Astrocyte (in vitro differentiated cells and primary cell): ENCODE measurements at regions not wholly inside any gene's neighbourhood (a gene's known extent, or its start where the extent isn't known, plus 50 kb on each side); places are given as distances from the start of the nearest gene placed in this dataset.
A peak's percentile ranks its signal among the peaks of the same experiment; 100 is the strongest.

Source experiments
- DNase-seq: peaks from one replicate; pipeline ENCODE4 v3.0.0-alpha.2; 2010; ENCODE audit warnings: low read depth
- FAIRE-seq: peaks from 2 replicates; lab custom pipeline; 2011; peaks lifted over from hg19 to GRCh38; lab: Jason Lieb, UNC
- H2AFZ ChIP-seq: 2 replicates; pipeline ENCODE4 v1.6.0; 2012; ENCODE audit warnings: low read depth, low read length, inconsistent platforms
- H3K27ac ChIP-seq: 2 replicates; pipeline ENCODE4 v1.5.1; 2011; ENCODE audit warnings: low read depth, low read length, inconsistent platforms
- H3K27me3 ChIP-seq: 2 replicates; pipeline ENCODE4 v1.6.0; 2011; ENCODE audit warnings: low read length, inconsistent platforms; ENCODE audit not compliant: insufficient read depth
- H3K36me3 ChIP-seq: 2 replicates; pipeline ENCODE4 v1.5.1; 2011; ENCODE audit warnings: low read length, inconsistent platforms; ENCODE audit not compliant: insufficient read depth
- H3K4me1 ChIP-seq: 2 replicates; pipeline ENCODE4 v1.5.1; 2011; ENCODE audit warnings: low read length, inconsistent platforms; ENCODE audit not compliant: insufficient read depth
- H3K4me2 ChIP-seq: 2 replicates; pipeline ENCODE4 v1.6.0; 2012; ENCODE audit warnings: low read length, inconsistent platforms
- H3K4me3 ChIP-seq: 2 replicates; pipeline ENCODE4 v1.5.1; 2011; ENCODE audit warnings: low read depth, mild to moderate bottlenecking, low read length, inconsistent platforms; ENCODE audit not compliant: insufficient read depth
- H3K79me2 ChIP-seq: 2 replicates; pipeline ENCODE4 v1.6.0; 2012; ENCODE audit warnings: mild to moderate bottlenecking, low read length, inconsistent platforms; ENCODE audit not compliant: insufficient read depth
- H3K9ac ChIP-seq: 2 replicates; pipeline ENCODE4 v1.6.0; 2012; ENCODE audit warnings: mild to moderate bottlenecking, low read length, inconsistent platforms
- H3K9me3 ChIP-seq: 2 replicates; pipeline ENCODE4 v1.5.1; 2012; ENCODE audit warnings: low read depth, mild to moderate bottlenecking, low read length, inconsistent platforms; ENCODE audit not compliant: insufficient read depth
- H4K20me1 ChIP-seq: 2 replicates; pipeline ENCODE4 v1.6.0; 2012; ENCODE audit warnings: low read length, inconsistent platforms; ENCODE audit not compliant: insufficient read depth
- H3K27ac Mint-ChIP-seq: one replicate; pipeline ENCODE4 v1.8.0; 2021; ENCODE audit warnings: mild to moderate bottlenecking, mixed read lengths; ENCODE audit not compliant: unreplicated experiment
- H3K27me3 Mint-ChIP-seq: one replicate; pipeline ENCODE4 v1.8.0; 2021; ENCODE audit warnings: low read depth, mixed read lengths; ENCODE audit not compliant: unreplicated experiment
- H3K36me3 Mint-ChIP-seq: one replicate; pipeline ENCODE4 v1.8.0; 2021; ENCODE audit warnings: low read depth, mixed read lengths; ENCODE audit not compliant: unreplicated experiment
- H3K4me1 Mint-ChIP-seq: one replicate; pipeline ENCODE4 v1.8.0; 2021; ENCODE audit warnings: low read depth, mixed read lengths; ENCODE audit not compliant: unreplicated experiment
- H3K4me3 Mint-ChIP-seq: one replicate; pipeline ENCODE4 v1.8.0; 2021; ENCODE audit warnings: mild to moderate bottlenecking, moderate library complexity, mixed read lengths; ENCODE audit not compliant: unreplicated experiment
- H3K9me3 Mint-ChIP-seq: one replicate; pipeline ENCODE4 v1.8.0; 2021; ENCODE audit warnings: mild to moderate bottlenecking, mixed read lengths; ENCODE audit not compliant: unreplicated experiment
- EZH2 ChIP-seq: IDR thresholded peaks from 2 replicates; pipeline ENCODE4 v1.6.1; 2012; ENCODE audit warnings: mild to moderate bottlenecking, low read length, inconsistent platforms; ENCODE audit not compliant: insufficient read depth
- TF ChIP-seq, protein P1 (sequence below): IDR thresholded peaks from 2 replicates; pipeline ENCODE4 v1.5.1; 2011; ENCODE audit warnings: low read depth, mild to moderate bottlenecking, inconsistent platforms, low read length, moderate library complexity; ENCODE audit not compliant: insufficient read depth

DNA sequence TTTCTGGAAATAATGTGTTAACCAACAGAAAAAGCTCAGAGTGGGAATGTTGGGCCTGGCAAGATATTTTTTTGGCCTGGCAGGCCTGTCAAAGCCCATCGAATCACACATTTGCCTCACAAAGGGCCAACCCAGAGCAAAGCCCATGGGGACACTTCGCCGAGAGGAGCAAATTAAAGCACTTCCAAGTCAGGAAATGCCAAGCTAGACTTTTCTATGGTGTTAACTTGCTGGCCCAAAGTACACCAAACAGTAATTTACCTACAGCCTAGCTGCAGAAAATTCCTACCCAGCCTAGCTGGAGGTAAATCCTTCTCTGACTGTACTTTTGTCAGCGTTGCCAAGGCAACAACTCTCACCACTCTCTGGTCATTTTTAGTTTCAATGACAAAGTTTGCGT lies 288.6 kb upstream of the LDB2 start:
- no peaks in the 10 kb centered on the region for H4K20me1 ChIP-seq
- H3K27me3 ChIP-seq: no peaks in the 10 kb centered on the region
- H3K4me3 ChIP-seq: no peak overlapping the region
- no peaks in the 10 kb centered on the region for H3K27me3 Mint-ChIP-seq
- H2AFZ ChIP-seq: no peak overlapping the region
- no peaks in the 10 kb centered on the region for H3K36me3 Mint-ChIP-seq
- TF ChIP-seq EZH2: no peak
- TF ChIP-seq, protein P1, sequence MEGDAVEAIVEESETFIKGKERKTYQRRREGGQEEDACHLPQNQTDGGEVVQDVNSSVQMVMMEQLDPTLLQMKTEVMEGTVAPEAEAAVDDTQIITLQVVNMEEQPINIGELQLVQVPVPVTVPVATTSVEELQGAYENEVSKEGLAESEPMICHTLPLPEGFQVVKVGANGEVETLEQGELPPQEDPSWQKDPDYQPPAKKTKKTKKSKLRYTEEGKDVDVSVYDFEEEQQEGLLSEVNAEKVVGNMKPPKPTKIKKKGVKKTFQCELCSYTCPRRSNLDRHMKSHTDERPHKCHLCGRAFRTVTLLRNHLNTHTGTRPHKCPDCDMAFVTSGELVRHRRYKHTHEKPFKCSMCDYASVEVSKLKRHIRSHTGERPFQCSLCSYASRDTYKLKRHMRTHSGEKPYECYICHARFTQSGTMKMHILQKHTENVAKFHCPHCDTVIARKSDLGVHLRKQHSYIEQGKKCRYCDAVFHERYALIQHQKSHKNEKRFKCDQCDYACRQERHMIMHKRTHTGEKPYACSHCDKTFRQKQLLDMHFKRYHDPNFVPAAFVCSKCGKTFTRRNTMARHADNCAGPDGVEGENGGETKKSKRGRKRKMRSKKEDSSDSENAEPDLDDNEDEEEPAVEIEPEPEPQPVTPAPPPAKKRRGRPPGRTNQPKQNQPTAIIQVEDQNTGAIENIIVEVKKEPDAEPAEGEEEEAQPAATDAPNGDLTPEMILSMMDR: no peak
- H3K36me3 ChIP-seq: no peaks in the 10 kb centered on the region
- FAIRE-seq (peak; percentile 55), DNase-seq (no peak)
- H3K79me2 ChIP-seq: no peaks in the 10 kb centered on the region
- H3K27ac ChIP-seq: no peak overlapping the region
- H3K4me2 ChIP-seq: no peak overlapping the region
- H3K27ac Mint-ChIP-seq: no peak overlapping the region
- H3K4me1 ChIP-seq: peaks cover 8% of the 10 kb centered on the region
- H3K4me3 Mint-ChIP-seq: no peak overlapping the region
- no peaks in the 10 kb centered on the region for H3K9me3 ChIP-seq
- H3K9me3 Mint-ChIP-seq: no peaks in the 10 kb centered on the region
- H3K9ac ChIP-seq: no peak overlapping the region
- peaks cover 10% of the 10 kb centered on the region for H3K4me1 Mint-ChIP-seq

DNA sequence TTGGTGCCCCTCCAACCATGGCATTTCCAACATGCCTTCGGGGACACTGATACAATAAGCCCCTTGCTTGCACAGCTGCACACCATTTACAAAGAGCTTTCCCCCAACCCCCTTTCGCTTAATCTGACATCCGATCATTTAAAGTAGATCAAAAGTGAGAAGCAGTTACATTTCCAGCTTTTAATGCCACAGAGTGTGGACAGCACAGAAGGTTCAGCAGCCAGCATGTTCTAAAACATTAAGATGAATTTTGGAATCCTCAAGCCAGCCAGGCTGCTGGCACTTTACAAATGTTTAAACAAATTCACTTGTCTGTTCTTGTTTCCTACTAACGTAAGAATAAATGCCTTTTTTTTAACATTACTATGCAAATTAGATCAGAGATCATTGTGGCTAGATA lies 284.4 kb upstream of the LDB2 start:
- DNase-seq (no peak), FAIRE-seq (no peak)
- H3K79me2 ChIP-seq: no peaks in the 10 kb centered on the region
- H3K27ac ChIP-seq: no peak overlapping the region
- Mint-ChIP-seq H3K9me3 (peaks cover 2% of the 10 kb centered on the region), H3K27me3 (no peaks in the 10 kb centered on the region), H3K4me3 (no peak overlapping the region), H3K36me3 (no peaks in the 10 kb centered on the region), H3K27ac (no peak overlapping the region), H3K4me1 (peaks cover 2% of the 10 kb centered on the region)
- H3K27me3 ChIP-seq: no peaks in the 10 kb centered on the region
- H3K4me3 ChIP-seq: no peak overlapping the region
- H3K9ac ChIP-seq: no peak overlapping the region
- no peak for TF ChIP-seq EZH2
- H3K4me1 ChIP-seq: no peaks in the 10 kb centered on the region
- H4K20me1 ChIP-seq: no peaks in the 10 kb centered on the region
- H3K36me3 ChIP-seq: no peaks in the 10 kb centered on the region
- H3K9me3 ChIP-seq: no peaks in the 10 kb centered on the region
- no peak overlapping the region for H3K4me2 ChIP-seq
- H2AFZ ChIP-seq: no peak overlapping the region

DNA sequence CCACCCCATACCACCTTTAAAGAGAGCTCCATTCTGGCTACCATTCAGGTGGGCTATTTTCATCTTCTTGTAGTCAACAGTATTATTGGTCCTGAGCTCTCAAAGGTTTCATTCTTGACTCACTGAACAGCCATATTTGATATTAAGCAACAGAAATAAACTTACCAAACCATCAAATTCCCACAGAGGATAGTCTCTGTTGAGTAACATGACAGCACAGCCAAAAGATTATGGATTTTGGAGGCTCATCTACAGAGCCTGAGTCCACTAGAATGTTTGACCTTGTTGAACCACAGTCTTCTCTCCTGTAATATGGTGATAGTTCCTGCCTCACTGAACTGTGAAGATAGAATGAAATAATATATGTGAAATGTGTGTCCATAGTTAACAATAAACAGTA lies 276.3 kb upstream of the LDB2 start:
- no peak overlapping the region for H3K27ac Mint-ChIP-seq
- Histone ChIP-seq H3K27ac (no peak overlapping the region), H3K79me2 (no peaks in the 10 kb centered on the region), H3K4me3 (no peak overlapping the region), H2AFZ (no peak overlapping the region), H3K9ac (no peak overlapping the region), H3K36me3 (no peaks in the 10 kb centered on the region), H3K4me2 (no peak overlapping the region), H4K20me1 (no peaks in the 10 kb centered on the region), H3K9me3 (no peaks in the 10 kb centered on the region), H3K27me3 (no peaks in the 10 kb centered on the region), H3K4me1 (no peaks in the 10 kb centered on the region)
- no peak for FAIRE-seq
- TF ChIP-seq, protein P1: no peak
- no peak for TF ChIP-seq EZH2
- no peaks in the 10 kb centered on the region for H3K36me3 Mint-ChIP-seq
- no peak overlapping the region for H3K4me3 Mint-ChIP-seq
- H3K4me1 Mint-ChIP-seq: peaks cover 13% of the 10 kb centered on the region
- H3K9me3 Mint-ChIP-seq: peaks cover 2% of the 10 kb centered on the region
- H3K27me3 Mint-ChIP-seq: no peaks in the 10 kb centered on the region
- DNase-seq: no peak
